ENCODE measurements at regions not wholly inside any gene's neighbourhood (a gene's known extent, or its start where the extent isn't known, plus 50 kb on each side); places are given as distances from the start of the nearest gene placed in this dataset.
A peak's percentile ranks its signal among the peaks of the same experiment; 100 is the strongest.

DNA sequence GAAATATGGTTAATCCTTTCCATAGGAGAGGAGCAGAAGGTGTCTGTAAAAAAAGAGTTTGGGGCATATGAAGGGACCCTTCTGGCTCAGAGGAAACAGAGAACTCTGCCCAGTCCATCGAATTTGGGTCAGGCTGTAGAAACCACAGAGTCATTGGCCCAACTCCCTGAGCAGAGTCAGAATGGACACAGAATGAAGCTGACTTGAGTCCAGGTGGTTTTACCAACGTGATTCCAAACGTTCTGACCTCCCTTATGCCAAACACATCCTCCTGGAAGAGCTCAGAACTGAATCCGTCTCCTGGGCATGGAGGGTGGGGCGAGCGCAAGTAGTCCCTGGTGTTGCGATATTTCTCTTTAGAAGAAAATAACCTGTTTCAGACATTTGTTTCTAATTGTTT is 138.8 kb downstream of the DAD1 start:
- Histone ChIP-seq H3F3A (ENCODE audit: control insufficient read depth, insufficient read depth) (no peaks in the 10 kb centered on the region), H3K36me3 (ENCODE audit: control insufficient read depth, low read length) (no peaks in the 10 kb centered on the region), H4K20me1 (ENCODE audit: control insufficient read depth, insufficient read depth, low read depth, low read length) (no peaks in the 10 kb centered on the region), H3K9me2 (replicated peaks; ENCODE audit: control insufficient read depth, low read length) (no peaks in the 10 kb centered on the region), H3K4me2 (ENCODE audit: low read length) (no peak overlapping the region), H3K27me3 (ENCODE audit: control insufficient read depth, low read length) (no peaks in the 10 kb centered on the region), H3K9me3 (ENCODE audit: control insufficient read depth, insufficient read depth, low read length) (no peaks in the 10 kb centered on the region), H3K4me1 (ENCODE audit: control insufficient read depth, low read length) (peaks cover 16% of the 10 kb centered on the region), H3K27ac (ENCODE audit: low read depth, low read length) (no peak overlapping the region), H3K79me2 (ENCODE audit: control insufficient read depth, low read length) (no peaks in the 10 kb centered on the region), H3K4me3 (ENCODE audit: low read length) (no peak overlapping the region)
- no peak for TF ChIP-seq EZH2phosphoT487 (IDR thresholded peaks at IDR 0.05; ENCODE audit: borderline replicate concordance, low read length)
- TF ChIP-seq, protein P1, sequence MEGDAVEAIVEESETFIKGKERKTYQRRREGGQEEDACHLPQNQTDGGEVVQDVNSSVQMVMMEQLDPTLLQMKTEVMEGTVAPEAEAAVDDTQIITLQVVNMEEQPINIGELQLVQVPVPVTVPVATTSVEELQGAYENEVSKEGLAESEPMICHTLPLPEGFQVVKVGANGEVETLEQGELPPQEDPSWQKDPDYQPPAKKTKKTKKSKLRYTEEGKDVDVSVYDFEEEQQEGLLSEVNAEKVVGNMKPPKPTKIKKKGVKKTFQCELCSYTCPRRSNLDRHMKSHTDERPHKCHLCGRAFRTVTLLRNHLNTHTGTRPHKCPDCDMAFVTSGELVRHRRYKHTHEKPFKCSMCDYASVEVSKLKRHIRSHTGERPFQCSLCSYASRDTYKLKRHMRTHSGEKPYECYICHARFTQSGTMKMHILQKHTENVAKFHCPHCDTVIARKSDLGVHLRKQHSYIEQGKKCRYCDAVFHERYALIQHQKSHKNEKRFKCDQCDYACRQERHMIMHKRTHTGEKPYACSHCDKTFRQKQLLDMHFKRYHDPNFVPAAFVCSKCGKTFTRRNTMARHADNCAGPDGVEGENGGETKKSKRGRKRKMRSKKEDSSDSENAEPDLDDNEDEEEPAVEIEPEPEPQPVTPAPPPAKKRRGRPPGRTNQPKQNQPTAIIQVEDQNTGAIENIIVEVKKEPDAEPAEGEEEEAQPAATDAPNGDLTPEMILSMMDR (IDR thresholded peaks at IDR 0.05; ENCODE audit: low read depth, low read length, poor library complexity, severe bottlenecking): no peak

DNA sequence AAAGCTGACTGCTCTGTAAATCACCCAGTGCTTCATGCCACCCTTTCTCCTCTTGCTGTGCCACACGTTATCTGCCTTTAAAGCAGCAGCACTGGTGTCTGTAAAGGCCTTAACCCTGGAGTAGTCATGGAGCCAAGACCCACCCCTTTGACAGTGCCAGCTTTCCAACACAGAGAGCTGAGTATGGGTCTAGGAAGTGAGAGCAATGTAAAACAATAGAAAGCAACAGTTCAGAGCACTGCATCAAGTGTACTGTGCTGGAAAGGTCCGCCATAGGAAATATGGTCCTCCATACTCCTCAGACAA is 139.5 kb downstream of the DAD1 start:
- peaks cover 16% of the 10 kb centered on the region for H3K4me1 ChIP-seq (ENCODE audit: control insufficient read depth, low read length)
- no peaks in the 10 kb centered on the region for H3K79me2 ChIP-seq (ENCODE audit: control insufficient read depth, low read length)
- no peaks in the 10 kb centered on the region for H3K9me3 ChIP-seq (ENCODE audit: control insufficient read depth, insufficient read depth, low read length)
- H3K36me3 ChIP-seq (ENCODE audit: control insufficient read depth, low read length): no peaks in the 10 kb centered on the region
- H3K9me2 ChIP-seq (replicated peaks; ENCODE audit: control insufficient read depth, low read length): no peaks in the 10 kb centered on the region
- H3F3A ChIP-seq (ENCODE audit: control insufficient read depth, insufficient read depth): no peaks in the 10 kb centered on the region
- H4K20me1 ChIP-seq (ENCODE audit: control insufficient read depth, insufficient read depth, low read depth, low read length): no peaks in the 10 kb centered on the region
- no peak for TF ChIP-seq EZH2phosphoT487 (IDR thresholded peaks at IDR 0.05; ENCODE audit: borderline replicate concordance, low read length)
- TF ChIP-seq, protein P1 (IDR thresholded peaks at IDR 0.05; ENCODE audit: low read depth, low read length, poor library complexity, severe bottlenecking): no peak
- no peak overlapping the region for H3K27ac ChIP-seq (ENCODE audit: low read depth, low read length)
- H3K4me2 ChIP-seq (ENCODE audit: low read length): no peak overlapping the region
- no peaks in the 10 kb centered on the region for H3K27me3 ChIP-seq (ENCODE audit: control insufficient read depth, low read length)
- H3K4me3 ChIP-seq (ENCODE audit: low read length): no peak overlapping the region

DNA sequence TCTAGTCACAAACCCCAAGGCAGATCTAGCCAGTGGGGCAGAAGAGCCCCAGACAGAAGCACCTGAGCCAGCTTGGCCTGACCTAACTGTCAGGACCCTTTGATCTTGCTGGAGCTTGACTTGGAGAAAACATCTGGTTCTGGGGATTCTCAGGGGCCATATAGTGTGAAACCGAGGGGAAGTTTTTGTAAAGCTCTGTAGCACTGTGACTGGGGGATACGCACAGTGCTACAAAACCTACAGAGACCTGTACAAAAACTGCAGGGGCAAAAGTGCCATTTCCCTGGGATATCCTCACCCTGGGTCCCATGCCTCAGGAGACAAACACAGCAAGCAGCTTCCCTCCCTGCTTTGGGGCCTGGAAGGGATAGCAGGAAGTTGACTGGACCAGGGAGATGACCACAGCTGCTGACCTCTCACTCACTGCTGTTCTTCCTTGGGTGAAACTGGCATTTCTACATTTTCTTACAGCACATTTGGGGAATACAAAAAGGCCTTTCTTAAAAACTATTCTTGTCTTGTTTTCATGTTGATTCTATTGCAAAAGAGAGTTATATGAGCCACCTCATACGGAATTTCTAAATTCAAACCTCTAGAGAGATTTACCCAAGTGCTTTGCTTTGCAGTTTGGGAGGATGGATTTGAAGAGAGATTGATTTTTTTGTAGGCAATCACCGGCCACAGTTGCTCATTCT is 140.0 kb downstream of the DAD1 start:
- Histone ChIP-seq H3K4me2 (ENCODE audit: low read length) (peak overlapping the region; percentile 41), H3K9me2 (replicated peaks; ENCODE audit: control insufficient read depth, low read length) (no peaks in the 10 kb centered on the region), H3F3A (ENCODE audit: control insufficient read depth, insufficient read depth) (no peaks in the 10 kb centered on the region), H3K79me2 (ENCODE audit: control insufficient read depth, low read length) (no peaks in the 10 kb centered on the region), H3K27ac (ENCODE audit: low read depth, low read length) (peak overlapping the region; percentile 39), H3K36me3 (ENCODE audit: control insufficient read depth, low read length) (no peaks in the 10 kb centered on the region), H3K4me1 (ENCODE audit: control insufficient read depth, low read length) (peaks cover 16% of the 10 kb centered on the region), H3K9me3 (ENCODE audit: control insufficient read depth, insufficient read depth, low read length) (no peaks in the 10 kb centered on the region), H4K20me1 (ENCODE audit: control insufficient read depth, insufficient read depth, low read depth, low read length) (no peaks in the 10 kb centered on the region), H3K27me3 (ENCODE audit: control insufficient read depth, low read length) (no peaks in the 10 kb centered on the region), H3K4me3 (ENCODE audit: low read length) (peak overlapping the region; percentile 20; the same call in 1 of the 2 replicates)
- TF ChIP-seq, protein P1 (IDR thresholded peaks at IDR 0.05; ENCODE audit: low read depth, low read length, poor library complexity, severe bottlenecking): no peak
- no peak for TF ChIP-seq EZH2phosphoT487 (IDR thresholded peaks at IDR 0.05; ENCODE audit: borderline replicate concordance, low read length)

Data from DOHH2 (cell line).